IPS-20b (cell line): ENCODE measurements at regions not wholly inside any gene's neighbourhood (a gene's known extent, or its start where the extent isn't known, plus 50 kb on each side); places are given as distances from the start of the nearest gene placed in this dataset.

Experiments
- H3K27ac ChIP-seq: one replicate; pipeline ENCODE4 v1.5.1; 2013; ENCODE audit warnings: low read length
- H3K27me3 ChIP-seq: 2 replicates; pipeline ENCODE4 v1.6.1; 2013; ENCODE audit warnings: mild to moderate bottlenecking, low read length, inconsistent platforms; ENCODE audit not compliant: insufficient read depth
- H3K36me3 ChIP-seq: 2 replicates; pipeline ENCODE4 v1.6.1; 2013; ENCODE audit warnings: low read depth, mild to moderate bottlenecking, inconsistent platforms, low read length, moderate library complexity; ENCODE audit not compliant: insufficient read depth
- H3K4me1 ChIP-seq: 2 replicates; pipeline ENCODE4 v1.6.1; 2013; ENCODE audit warnings: mild to moderate bottlenecking, control low read depth, inconsistent platforms, low read length, moderate library complexity; ENCODE audit not compliant: insufficient read depth
- H3K4me3 ChIP-seq: 2 replicates; pipeline ENCODE4 v1.5.1; 2013; ENCODE audit warnings: mild to moderate bottlenecking, low read length, inconsistent platforms
- H3K9ac ChIP-seq: 2 replicates; pipeline ENCODE4 v1.6.1; 2013; ENCODE audit warnings: low read depth, mild to moderate bottlenecking, inconsistent platforms, low read length, moderate library complexity
- H3K9me3 ChIP-seq: 2 replicates; pipeline ENCODE4 v1.6.1; 2013; ENCODE audit warnings: mild to moderate bottlenecking, low read depth, low read length, inconsistent platforms; ENCODE audit not compliant: insufficient read depth

GRCh38 chr5:145260670-145261069, 574.5 kb downstream of the PRELID2 start:
- H3K9ac ChIP-seq = no peak overlapping the region
- no peaks in the 10 kb centered on the region for H3K27me3 ChIP-seq
- peaks cover 22% of the 10 kb centered on the region; the same call in 1 of the 2 replicates for H3K9me3 ChIP-seq
- no peak overlapping the region for H3K4me3 ChIP-seq
- H3K36me3 ChIP-seq = no peaks in the 10 kb centered on the region
- no peaks in the 10 kb centered on the region; the same call in 1 of the 2 replicates for H3K4me1 ChIP-seq
- H3K27ac ChIP-seq = no peak overlapping the region

GRCh38 chr5:145247745-145248040, 587.4 kb downstream of the PRELID2 start:
- Histone ChIP-seq H3K9me3 (no peaks in the 10 kb centered on the region), H3K27ac (no peak overlapping the region), H3K4me3 (no peak overlapping the region), H3K36me3 (no peaks in the 10 kb centered on the region), H3K9ac (no peak overlapping the region), H3K27me3 (no peaks in the 10 kb centered on the region), H3K4me1 (peaks cover 25% of the 10 kb centered on the region; the same call in 1 of the 2 replicates)

GRCh38 chr5:145246961-145247744, 588.0 kb downstream of the PRELID2 start:
- Histone ChIP-seq H3K27me3 (no peaks in the 10 kb centered on the region), H3K4me3 (no peak overlapping the region), H3K9me3 (no peaks in the 10 kb centered on the region), H3K9ac (no peak overlapping the region), H3K36me3 (no peaks in the 10 kb centered on the region), H3K4me1 (peaks cover 25% of the 10 kb centered on the region; the same call in 1 of the 2 replicates), H3K27ac (no peak overlapping the region)

GRCh38 chr5:145246379-145246778, 588.8 kb downstream of the PRELID2 start:
- H3K9me3 ChIP-seq = no peaks in the 10 kb centered on the region
- H3K4me1 ChIP-seq = peaks cover 25% of the 10 kb centered on the region; the same call in 1 of the 2 replicates
- H3K27ac ChIP-seq = no peak overlapping the region
- H3K36me3 ChIP-seq = no peaks in the 10 kb centered on the region
- no peaks in the 10 kb centered on the region for H3K27me3 ChIP-seq
- no peak overlapping the region for H3K9ac ChIP-seq
- no peak overlapping the region for H3K4me3 ChIP-seq

GRCh38 chr5:145245354-145245753, 589.8 kb downstream of the PRELID2 start:
- Histone ChIP-seq H3K9me3 (no peaks in the 10 kb centered on the region), H3K9ac (no peak overlapping the region; the same call in 1 of the 2 replicates), H3K4me3 (no peak overlapping the region; the same call in 1 of the 2 replicates), H3K27ac (no peak overlapping the region), H3K27me3 (no peaks in the 10 kb centered on the region), H3K4me1 (peaks cover 25% of the 10 kb centered on the region; the same call in 1 of the 2 replicates), H3K36me3 (no peaks in the 10 kb centered on the region)

GRCh38 chr5:145244788-145245187, 590.4 kb downstream of the PRELID2 start:
- no peak overlapping the region; the same call in 1 of the 2 replicates for H3K4me3 ChIP-seq
- no peak overlapping the region for H3K9ac ChIP-seq
- H3K27me3 ChIP-seq = no peaks in the 10 kb centered on the region
- H3K36me3 ChIP-seq = no peaks in the 10 kb centered on the region
- no peak overlapping the region for H3K27ac ChIP-seq
- peaks cover 25% of the 10 kb centered on the region; the same call in 1 of the 2 replicates for H3K4me1 ChIP-seq
- no peaks in the 10 kb centered on the region for H3K9me3 ChIP-seq

- Histone ChIP-seq H3K4me3 (no peak overlapping the region), H3K27ac (no peak overlapping the region), H3K36me3 (no peaks in the 10 kb centered on the region), H3K27me3 (no peaks in the 10 kb centered on the region), H3K9me3 (no peaks in the 10 kb centered on the region), H3K9ac (no peak overlapping the region), H3K4me1 (peaks cover 25% of the 10 kb centered on the region; the same call in 1 of the 2 replicates)
These were observed 590.9 kb downstream of the PRELID2 start for GRCh38 chr5:145244251-145244650.

- Histone ChIP-seq H3K9ac (no peak overlapping the region), H3K36me3 (no peaks in the 10 kb centered on the region), H3K4me1 (peaks cover 25% of the 10 kb centered on the region; the same call in 1 of the 2 replicates), H3K9me3 (no peaks in the 10 kb centered on the region), H3K27me3 (no peaks in the 10 kb centered on the region), H3K4me3 (no peak overlapping the region), H3K27ac (no peak overlapping the region)
These were observed 592.1 kb downstream of the PRELID2 start for GRCh38 chr5:145243016-145243415.

GRCh38 chr5:145242551-145242950, 592.6 kb downstream of the PRELID2 start:
- no peak overlapping the region for H3K4me3 ChIP-seq
- no peak overlapping the region for H3K27ac ChIP-seq

GRCh38 chr5:145237843-145238242, 597.3 kb downstream of the PRELID2 start:
- Histone ChIP-seq H3K27ac (no peak overlapping the region), H3K9me3 (no peaks in the 10 kb centered on the region), H3K9ac (no peak overlapping the region), H3K4me1 (peaks cover 16% of the 10 kb centered on the region; the same call in 1 of the 2 replicates), H3K36me3 (no peaks in the 10 kb centered on the region), H3K27me3 (no peaks in the 10 kb centered on the region), H3K4me3 (no peak overlapping the region)

More at GRCh38 chr5:145242551-145242950, 592.6 kb downstream of the PRELID2 start:
- Histone ChIP-seq H3K9ac (no peak overlapping the region), H3K27me3 (no peaks in the 10 kb centered on the region), H3K4me1 (peaks cover 26% of the 10 kb centered on the region; the same call in 1 of the 2 replicates), H3K36me3 (no peaks in the 10 kb centered on the region), H3K9me3 (no peaks in the 10 kb centered on the region)

- no peaks in the 10 kb centered on the region for H3K27me3 ChIP-seq
- H3K27ac ChIP-seq = no peak overlapping the region
- no peaks in the 10 kb centered on the region for H3K36me3 ChIP-seq
- peaks cover 16% of the 10 kb centered on the region; the same call in 1 of the 2 replicates for H3K4me1 ChIP-seq
- no peaks in the 10 kb centered on the region for H3K9me3 ChIP-seq
- no peak overlapping the region for H3K9ac ChIP-seq
- no peak overlapping the region for H3K4me3 ChIP-seq
These were observed 598.2 kb downstream of the PRELID2 start for GRCh38 chr5:145236983-145237382.

- Histone ChIP-seq H3K36me3 (no peaks in the 10 kb centered on the region), H3K27ac (no peak overlapping the region), H3K4me3 (no peak overlapping the region), H3K4me1 (peaks cover 16% of the 10 kb centered on the region; the same call in 1 of the 2 replicates), H3K27me3 (no peaks in the 10 kb centered on the region), H3K9ac (no peak overlapping the region), H3K9me3 (no peaks in the 10 kb centered on the region)
These were observed 599.0 kb downstream of the PRELID2 start for GRCh38 chr5:145236127-145236526.
